Nephron (organoid): ENCODE measurements at regions not wholly inside any gene's neighbourhood (a gene's known extent, or its start where the extent isn't known, plus 50 kb on each side); places are given as distances from the start of the nearest gene placed in this dataset.

Experiments used
- H3K27ac Mint-ChIP-seq, 3 experiments: 2 replicates each; pipeline ENCODE4 v1.8.0; 2020; ENCODE audit warnings: mixed read lengths in 3 of 3, mild to moderate bottlenecking in 2 of 3, moderate library complexity in 1 of 3
- H3K27me3 Mint-ChIP-seq: 2 replicates; pipeline ENCODE4 v1.8.0; 2021; ENCODE audit warnings: low read depth, mild to moderate bottlenecking, moderate library complexity, mixed read lengths
- H3K36me3 Mint-ChIP-seq: 2 replicates; pipeline ENCODE4 v1.8.0; 2020; ENCODE audit warnings: low read depth, mixed read lengths
- H3K4me1 Mint-ChIP-seq: 2 replicates; pipeline ENCODE4 v1.8.0; 2020; ENCODE audit warnings: mixed read lengths
- H3K4me3 Mint-ChIP-seq, 3 experiments: 2 replicates each; pipeline ENCODE4 v1.8.0; 2020; ENCODE audit warnings: mild to moderate bottlenecking in 3 of 3, mixed read lengths in 3 of 3, moderate library complexity in 2 of 3
- H3K9me3 Mint-ChIP-seq: 2 replicates; pipeline ENCODE4 v1.8.0; 2020; ENCODE audit warnings: mixed read lengths
- CTCF ChIP-seq, 3 experiments: fragments of 200-600 bp; sonication (generic); IDR thresholded peaks; one replicate each; pipeline ENCODE4 v1.5.0; 2021; ENCODE audit warnings: antibody characterized with exemption in 3 of 3; ENCODE audit not compliant: unreplicated experiment in 3 of 3

GRCh38 chr18:29084120-29084519 is 907.2 kb upstream of the CDH2 start:
- no peaks in the 10 kb centered on the region for H3K4me1 Mint-ChIP-seq
- no peaks in the 10 kb centered on the region for H3K27me3 Mint-ChIP-seq
- no peak for TF ChIP-seq CTCF (IDR thresholded peaks at IDR 0.05; ENCODE audit: unreplicated experiment in 3 of 3)
- no peak overlapping the region for H3K4me3 Mint-ChIP-seq
- H3K9me3 Mint-ChIP-seq = no peaks in the 10 kb centered on the region
- H3K27ac Mint-ChIP-seq = no peak overlapping the region
- no peaks in the 10 kb centered on the region for H3K36me3 Mint-ChIP-seq

- no peaks in the 10 kb centered on the region for H3K9me3 Mint-ChIP-seq
- H3K4me1 Mint-ChIP-seq = no peaks in the 10 kb centered on the region
- no peaks in the 10 kb centered on the region for H3K27me3 Mint-ChIP-seq
Measured at GRCh38 chr18:29083545-29083944, 906.6 kb upstream of the CDH2 start.

GRCh38 chr18:29080946-29081345 is 904.0 kb upstream of the CDH2 start:
- Mint-ChIP-seq H3K27ac (no peak overlapping the region), H3K9me3 (no peaks in the 10 kb centered on the region), H3K4me1 (no peaks in the 10 kb centered on the region), H3K27me3 (no peaks in the 10 kb centered on the region), H3K36me3 (no peaks in the 10 kb centered on the region), H3K4me3 (no peak overlapping the region)
- no peak for TF ChIP-seq CTCF (IDR thresholded peaks at IDR 0.05; ENCODE audit: unreplicated experiment in 3 of 3)

More at GRCh38 chr18:29083545-29083944, 906.6 kb upstream of the CDH2 start:
- Mint-ChIP-seq H3K4me3 (no peak overlapping the region), H3K36me3 (no peaks in the 10 kb centered on the region), H3K27ac (no peak overlapping the region)
- no peak for TF ChIP-seq CTCF (IDR thresholded peaks at IDR 0.05; ENCODE audit: unreplicated experiment in 3 of 3)

- no peaks in the 10 kb centered on the region for H3K36me3 Mint-ChIP-seq
- no peaks in the 10 kb centered on the region for H3K4me1 Mint-ChIP-seq
- no peaks in the 10 kb centered on the region for H3K27me3 Mint-ChIP-seq
- H3K9me3 Mint-ChIP-seq = no peaks in the 10 kb centered on the region
- no peak for TF ChIP-seq CTCF (IDR thresholded peaks at IDR 0.05; ENCODE audit: unreplicated experiment in 3 of 3)
- H3K27ac Mint-ChIP-seq = no peak overlapping the region
- no peak overlapping the region for H3K4me3 Mint-ChIP-seq
Measured at GRCh38 chr18:29078273-29078672, 901.3 kb upstream of the CDH2 start.

- no peak for TF ChIP-seq CTCF (IDR thresholded peaks at IDR 0.05; ENCODE audit: unreplicated experiment in 3 of 3)
- Mint-ChIP-seq H3K27ac (no peak overlapping the region), H3K4me3 (no peak overlapping the region), H3K9me3 (no peaks in the 10 kb centered on the region), H3K4me1 (no peaks in the 10 kb centered on the region), H3K36me3 (no peaks in the 10 kb centered on the region), H3K27me3 (no peaks in the 10 kb centered on the region)
Measured at GRCh38 chr18:29077344-29077743, 900.4 kb upstream of the CDH2 start.

GRCh38 chr18:29076645-29077044 is 899.7 kb upstream of the CDH2 start:
- Mint-ChIP-seq H3K36me3 (no peaks in the 10 kb centered on the region), H3K4me1 (no peaks in the 10 kb centered on the region), H3K9me3 (no peaks in the 10 kb centered on the region), H3K4me3 (no peak overlapping the region), H3K27ac (no peak overlapping the region), H3K27me3 (no peaks in the 10 kb centered on the region)
- no peak for TF ChIP-seq CTCF (IDR thresholded peaks at IDR 0.05; ENCODE audit: unreplicated experiment in 3 of 3)
